Endothelial cell of umbilical vein (primary cell): ENCODE measurements at regions not wholly inside any gene's neighbourhood (a gene's known extent, or its start where the extent isn't known, plus 50 kb on each side); places are given as distances from the start of the nearest gene placed in this dataset.

Experiments
- BruUV-seq: library from RNA; stranded (reverse); fragments of 400-500 nt; replicated peaks from 2 replicates; lab custom pipeline; 2021; lab: Mats Ljungman, UMichigan
- CTCF ChIA-PET: fragments of 300-600, 350-600 bp; sonication (Branson Sonifier 250); formaldehyde crosslinking; loops from one replicate; lab custom pipeline; 2021; ENCODE audit warnings: antibody characterized with exemption, inconsistent platforms; lab: Charles Lee
- POLR2A ChIA-PET: fragments of 300-600, 350-600 bp; sonication (Branson Sonifier 250); formaldehyde crosslinking; loops from one replicate; lab custom pipeline; 2021; ENCODE audit warnings: antibody characterized with exemption, inconsistent platforms; lab: Charles Lee
- DNase-seq: peaks from one replicate; pipeline ENCODE4 v3.0.0-alpha.2; 2011; ENCODE audit warnings: low read depth, low spot score
- FAIRE-seq: peaks from 2 replicates; lab custom pipeline; 2011; peaks lifted over from hg19 to GRCh38; lab: Jason Lieb, UNC
- H2AFZ ChIP-seq: 2 replicates; pipeline ENCODE4 v1.6.0; 2012; ENCODE audit warnings: low read depth, low read length, control low read depth, inconsistent platforms
- H3K27ac ChIP-seq: 2 replicates; pipeline ENCODE4 v1.5.1; 2011; ENCODE audit warnings: low read depth, mild to moderate bottlenecking, control low read depth, low read length, moderate library complexity; ENCODE audit not compliant: insufficient read depth
- H3K27me3 ChIP-seq, 2 experiments: 2 replicates each; pipeline versions ENCODE4 v1.6.0 to v1.6.1; 2011; ENCODE audit warnings: low read length in 2 of 2, mixed read lengths in 1 of 2; ENCODE audit not compliant: control insufficient read depth in 2 of 2, insufficient read depth in 2 of 2
- H3K36me3 ChIP-seq, 2 experiments: 2 replicates in 1 of 2; 3 replicates in 1 of 2; pipeline ENCODE4 v1.5.1; 2011; ENCODE audit warnings: low read length in 2 of 2, mild to moderate bottlenecking in 1 of 2, moderate library complexity in 1 of 2; ENCODE audit not compliant: control insufficient read depth in 2 of 2, insufficient read depth in 2 of 2; ENCODE audit errors: extremely low read depth in 1 of 2
- H3K4me1 ChIP-seq: 3 replicates; pipeline ENCODE4 v1.5.1; 2011; ENCODE audit warnings: mild to moderate bottlenecking, low read length; ENCODE audit not compliant: control insufficient read depth, insufficient read depth; ENCODE audit errors: extremely low read depth
- H3K4me2 ChIP-seq: 2 replicates; pipeline ENCODE4 v1.6.1; 2011; ENCODE audit warnings: low read length, control low read depth, mixed read lengths; ENCODE audit not compliant: insufficient read depth
- H3K4me3 ChIP-seq, 3 experiments: fragments of 200-600 bp in 1 of 3; sonication (generic), shearing (Covaris generic) in 1 of 3; replicated peaks in 1 of 3; 2 replicates each; pipeline ENCODE4 v1.5.1; 2011 to 2016; ENCODE audit warnings: control low read depth in 3 of 3, low read length in 3 of 3, mild to moderate bottlenecking in 2 of 3, inconsistent platforms in 1 of 3, low read depth in 1 of 3, moderate library complexity in 1 of 3; ENCODE audit not compliant: insufficient read depth in 1 of 3
- H3K79me2 ChIP-seq: 2 replicates; pipeline ENCODE4 v1.6.0; 2012; ENCODE audit warnings: low read length, inconsistent platforms; ENCODE audit not compliant: control insufficient read depth, insufficient read depth
- H3K9ac ChIP-seq: replicated peaks from 2 replicates; pipeline ENCODE3; 2011; ENCODE audit warnings: low read length, control low read depth; ENCODE audit not compliant: insufficient read depth; ENCODE audit errors: extremely low read depth
- H3K9me1 ChIP-seq: replicated peaks from 3 replicates; pipeline ENCODE4 v1.6.0; 2011; ENCODE audit warnings: mild to moderate bottlenecking, low read length; ENCODE audit not compliant: control insufficient read depth, insufficient read depth; ENCODE audit errors: extremely low read depth
- H3K9me3 ChIP-seq: replicated peaks from 2 replicates; pipeline ENCODE4 v1.5.1; 2012; ENCODE audit warnings: low read length, inconsistent platforms; ENCODE audit not compliant: control insufficient read depth, insufficient read depth
- H4K20me1 ChIP-seq: replicated peaks from 2 replicates; pipeline ENCODE3; 2011; ENCODE audit warnings: mild to moderate bottlenecking, low read length; ENCODE audit not compliant: control insufficient read depth, insufficient read depth; ENCODE audit errors: extremely low read depth
- CTCF ChIP-seq, 2 donors: IDR thresholded peaks; 1 replicate in 1 of 2; 2 replicates in 1 of 2; pipeline ENCODE4 v1.5.1; 2011; ENCODE audit warnings: low read length in 2 of 2, mild to moderate bottlenecking in 2 of 2, moderate library complexity in 2 of 2, control low read depth in 1 of 2, inconsistent platforms in 1 of 2, low read depth in 1 of 2; ENCODE audit not compliant: insufficient read depth in 1 of 2; ENCODE audit errors: extremely low read depth in 1 of 2
- EZH2 ChIP-seq: IDR thresholded peaks from 2 replicates; pipeline ENCODE4 v1.6.1; 2012; ENCODE audit warnings: borderline replicate concordance, low read depth, mild to moderate bottlenecking, moderate library complexity, low read length, inconsistent platforms; ENCODE audit not compliant: severe bottlenecking
- FOS ChIP-seq: IDR thresholded peaks from 2 replicates; pipeline ENCODE4 v1.6.1; 2011; ENCODE audit warnings: mild to moderate bottlenecking, low read length, moderate library complexity, borderline replicate concordance; ENCODE audit not compliant: insufficient read depth
- GATA2 ChIP-seq: IDR thresholded peaks from 2 replicates; pipeline ENCODE4 v1.7.0; 2011; ENCODE audit warnings: low read depth, mild to moderate bottlenecking, moderate library complexity, mixed read lengths, low read length; ENCODE audit not compliant: insufficient read length, insufficient read depth
- JUN ChIP-seq: IDR thresholded peaks from 2 replicates; pipeline ENCODE4 v1.6.1; 2011; ENCODE audit warnings: borderline replicate concordance, low read depth; ENCODE audit not compliant: insufficient read length, insufficient read depth
- MAX ChIP-seq: IDR thresholded peaks from 2 replicates; pipeline ENCODE4 v1.6.1; 2011; ENCODE audit not compliant: insufficient read depth, insufficient read length
- MYC ChIP-seq: IDR thresholded peaks from one replicate; pipeline ENCODE4 v1.6.1; 2011; ENCODE audit warnings: mild to moderate bottlenecking, low read depth, low read length
- POLR2A ChIP-seq: IDR thresholded peaks from 2 replicates; pipeline ENCODE4 v1.6.1; 2012; ENCODE audit warnings: low read depth, mild to moderate bottlenecking, control low read depth, low read length
- POLR2AphosphoS5 ChIP-seq: IDR thresholded peaks from 2 replicates; pipeline ENCODE4 v1.6.1; 2012; ENCODE audit warnings: low read depth, mild to moderate bottlenecking, control low read depth, low read length, moderate library complexity; ENCODE audit not compliant: insufficient read depth
- dilution Hi-C: fragments of 300-500 bp; cut with MboI; formaldehyde crosslinking; loops from one replicate; pipeline ENCODE4 v1.15.0; 2019; ENCODE audit warnings: low sequenced_read_pairs; ENCODE audit not compliant: extremely low pct_ligation_motif_present
- intact Hi-C: fragments of 100-400 bp; cut with micrococcal nuclease; formaldehyde crosslinking; loops from one replicate; pipeline ENCODE4 v1.10.0; 2022

GRCh38 chr5:114113604-114114003 lies 248.3 kb upstream of the KCNN2 start:
- BruUV-seq: no TSS peak
- H3K36me3 ChIP-seq: no peaks in the 10 kb centered on the region
- POLR2A ChIA-PET: no interaction called here
- H4K20me1 ChIP-seq: no peaks in the 10 kb centered on the region
- H3K27me3 ChIP-seq: no peaks in the 10 kb centered on the region
- no peak overlapping the region for H3K9ac ChIP-seq
- dilution Hi-C loops: no loop called here
- no peak overlapping the region for H3K4me3 ChIP-seq
- TF ChIP-seq POLR2A (no peak), JUN (no peak), CTCF (IDR thresholded peaks at IDR 0.05; ENCODE audit: extremely low read depth in 1 of 2, insufficient read depth in 1 of 2, low read depth in 1 of 2, low read length in 2 of 2) (no peak), EZH2 (no peak), MYC (no peak), FOS (no peak), GATA2 (no peak), MAX (no peak), POLR2AphosphoS5 (no peak)
- CTCF ChIA-PET: interaction anchor here (0.7 kb wide), 1 partner anchor 100 kb away, joined by 3 read pairs; no protein-coding TSS in a partner anchor
- H3K79me2 ChIP-seq: no peaks in the 10 kb centered on the region
- no peak overlapping the region for H2AFZ ChIP-seq
- no peaks in the 10 kb centered on the region for H3K9me3 ChIP-seq
- FAIRE-seq (no peak), DNase-seq (no peak)
- no peak overlapping the region for H3K27ac ChIP-seq
- no peak overlapping the region for H3K4me2 ChIP-seq
- intact Hi-C loops: no loop called here
- H3K9me1 ChIP-seq: no peaks in the 10 kb centered on the region
- no peaks in the 10 kb centered on the region for H3K4me1 ChIP-seq
